Left cardiac atrium (tissue), 4 donors: ENCODE measurements at regions not wholly inside any gene's neighbourhood (a gene's known extent, or its start where the extent isn't known, plus 50 kb on each side); places are given as distances from the start of the nearest gene placed in this dataset.

ENCODE experiments used
- ATAC-seq, 2 donors: fragments of 200-7000 bp; cut with Tn5 transposase; one replicate each; pipeline ENCODE4 v1.9.1; 2020; ENCODE audit warnings: mild to moderate bottlenecking in 2 of 2, moderate library complexity in 2 of 2
- DNase-seq: peaks from one replicate; pipeline ENCODE4 v3.0.0-alpha.2; 2020
- intact Hi-C, 2 donors: fragments of 100-400 bp; cut with DNase I; formaldehyde crosslinking; loops; one replicate each; pipeline versions ENCODE4 v1.14.1 to v1.15.1; 2022 to 2023
- donor health status: DM: no; HTN: yes; CAD: no.
- donor health status: DM: no; HTN: yes; CAD: no; lungs with severe emphysema.
- donor health status: DM: yes; HTN: yes; CAD: no.
- donor health status: Dilated cardiomyopathy.

GRCh38 chr2:10499275-10499907 lies 51.3 kb upstream of the ODC1 start:
- DNase-seq (no peak), ATAC-seq (no peak)
- intact Hi-C loops = no loop called here

DNA sequence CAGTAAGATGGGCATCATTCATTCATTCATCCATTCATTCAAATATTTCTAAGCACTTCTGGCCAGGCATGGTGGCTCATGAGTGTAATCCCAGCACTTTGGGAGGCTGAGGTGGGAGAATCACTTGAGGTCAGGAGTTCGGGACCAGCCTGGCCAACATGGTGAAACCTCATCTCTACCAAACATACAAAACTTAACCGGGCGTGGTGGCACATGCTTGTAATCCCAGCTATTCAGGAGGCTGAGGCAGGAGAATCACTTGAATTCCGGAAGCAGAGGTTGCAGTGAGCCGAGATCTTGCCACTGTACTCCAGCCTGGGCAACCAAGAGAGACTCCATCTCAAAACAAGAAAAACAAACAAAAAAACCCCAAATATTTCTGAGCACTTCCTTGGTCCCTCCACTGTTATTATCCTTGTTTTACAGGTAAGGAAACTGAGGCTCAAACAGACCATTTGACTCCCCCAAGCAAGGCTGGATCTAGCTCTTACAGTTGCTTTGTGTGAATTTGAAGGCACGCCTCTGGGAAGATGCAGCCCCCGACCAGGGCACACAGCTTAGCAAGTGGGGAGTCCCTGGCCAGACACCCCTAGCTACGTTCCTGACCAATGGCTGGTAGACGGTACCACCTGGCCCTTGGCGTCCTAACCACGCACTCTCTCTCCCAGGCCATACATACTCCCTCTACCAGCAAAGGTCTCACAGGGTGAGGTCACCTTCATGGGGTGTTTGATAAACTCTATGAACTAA lies 50.6 kb upstream of the ODC1 start:
- ATAC-seq (no peak), DNase-seq (no peak)
- intact Hi-C loops = no loop called here
